Mesothelial cell of epicardium (in vitro differentiated cells): ENCODE measurements at regions not wholly inside any gene's neighbourhood (a gene's known extent, or its start where the extent isn't known, plus 50 kb on each side); places are given as distances from the start of the nearest gene placed in this dataset.

Source experiments
- DNase-seq, 2 experiments: peaks; one replicate each; pipeline ENCODE4 v3.0.0; 2021; ENCODE audit warnings: low spot score in 2 of 2; ENCODE audit not compliant: unreplicated experiment in 2 of 2
- H3K27ac Mint-ChIP-seq: 2 replicates; pipeline ENCODE4 v1.8.0; 2021; ENCODE audit warnings: mixed read lengths
- H3K27me3 Mint-ChIP-seq: 2 replicates; pipeline ENCODE4 v1.8.0; 2021; ENCODE audit warnings: low read depth, mixed read lengths
- H3K36me3 Mint-ChIP-seq: 2 replicates; pipeline ENCODE4 v1.8.0; 2021; ENCODE audit warnings: mixed read lengths
- H3K4me1 Mint-ChIP-seq: 2 replicates; pipeline ENCODE4 v1.8.0; 2021; ENCODE audit warnings: mixed read lengths
- H3K4me3 Mint-ChIP-seq: 2 replicates; pipeline ENCODE4 v1.8.0; 2021; ENCODE audit warnings: mild to moderate bottlenecking, moderate library complexity, mixed read lengths
- H3K9me3 Mint-ChIP-seq: 2 replicates; pipeline ENCODE4 v1.8.0; 2021; ENCODE audit warnings: mixed read lengths
- CTCF ChIP-seq: fragments of 200-600 bp; sonication (generic); IDR thresholded peaks from one replicate; pipeline ENCODE4 v1.5.0; 2021; ENCODE audit warnings: antibody characterized with exemption; ENCODE audit not compliant: unreplicated experiment

- no peak for DNase-seq
- Mint-ChIP-seq H3K4me3 (no peak overlapping the region), H3K27me3 (peaks cover 53% of the 10 kb centered on the region), H3K36me3 (no peaks in the 10 kb centered on the region), H3K4me1 (peaks cover 23% of the 10 kb centered on the region), H3K9me3 (no peaks in the 10 kb centered on the region), H3K27ac (no peak overlapping the region)
- no peak for TF ChIP-seq CTCF
Observed at GRCh38 chr17:77613218-77613617, 345.3 kb upstream of the TNRC6C start.

- no peaks in the 10 kb centered on the region for H3K9me3 Mint-ChIP-seq
- H3K36me3 Mint-ChIP-seq = no peaks in the 10 kb centered on the region
- no peak overlapping the region for H3K4me3 Mint-ChIP-seq
- H3K4me1 Mint-ChIP-seq = peaks cover 23% of the 10 kb centered on the region
- H3K27ac Mint-ChIP-seq = no peak overlapping the region
- no peak for DNase-seq
- peaks cover 50% of the 10 kb centered on the region for H3K27me3 Mint-ChIP-seq
- TF ChIP-seq CTCF = no peak
Observed at GRCh38 chr17:77613627-77614026, 344.9 kb upstream of the TNRC6C start.

GRCh38 chr17:77615703-77616253 is 342.7 kb upstream of the TNRC6C start:
- no peaks in the 10 kb centered on the region for H3K36me3 Mint-ChIP-seq
- TF ChIP-seq CTCF = no peak
- H3K27me3 Mint-ChIP-seq = peaks cover 45% of the 10 kb centered on the region
- H3K9me3 Mint-ChIP-seq = peaks cover 12% of the 10 kb centered on the region
- no peak overlapping the region for H3K27ac Mint-ChIP-seq
- peaks cover 9% of the 10 kb centered on the region for H3K4me1 Mint-ChIP-seq
- no peak for DNase-seq
- H3K4me3 Mint-ChIP-seq = no peak overlapping the region

- Mint-ChIP-seq H3K36me3 (no peaks in the 10 kb centered on the region), H3K9me3 (peaks cover 15% of the 10 kb centered on the region), H3K27ac (no peak overlapping the region), H3K4me3 (no peak overlapping the region), H3K4me1 (peaks cover 8% of the 10 kb centered on the region), H3K27me3 (peaks cover 44% of the 10 kb centered on the region)
- no peak for TF ChIP-seq CTCF
- no peak for DNase-seq
Observed at GRCh38 chr17:77616254-77616731, 342.2 kb upstream of the TNRC6C start.

- Mint-ChIP-seq H3K27me3 (peaks cover 35% of the 10 kb centered on the region), H3K4me3 (no peak overlapping the region)
Observed at GRCh38 chr17:77617516-77617915, 341.0 kb upstream of the TNRC6C start.

More at GRCh38 chr17:77617516-77617915, 341.0 kb upstream of the TNRC6C start:
- H3K9me3 Mint-ChIP-seq = peaks cover 15% of the 10 kb centered on the region
- no peak overlapping the region for H3K27ac Mint-ChIP-seq
- DNase-seq = no peak
- H3K36me3 Mint-ChIP-seq = no peaks in the 10 kb centered on the region
- no peak for TF ChIP-seq CTCF
- peaks cover 5% of the 10 kb centered on the region for H3K4me1 Mint-ChIP-seq
